Transverse colon (tissue), 4 donors: ENCODE measurements at regions not wholly inside any gene's neighbourhood (a gene's known extent, or its start where the extent isn't known, plus 50 kb on each side); places are given as distances from the start of the nearest gene placed in this dataset.

Experiments used
- DNase-seq: peaks from one replicate; pipeline ENCODE4 v3.0.0-alpha.2; 2019
- H3K27ac ChIP-seq, 4 donors: fragments of 200-600 bp; sonication (generic); 2 replicates each; pipeline ENCODE4 v1.5.1; 2016 to 2018; ENCODE audit warnings: inconsistent platforms in 4 of 4
- H3K27me3 ChIP-seq: fragments of 200-600 bp; sonication (generic); 2 replicates; pipeline ENCODE4 v1.5.1; 2017; ENCODE audit warnings: inconsistent platforms
- H3K36me3 ChIP-seq, 4 donors: fragments of 200-600 bp; sonication (generic); 2 replicates each; pipeline ENCODE4 v1.5.1; 2017 to 2019; ENCODE audit warnings: inconsistent platforms in 4 of 4
- H3K4me1 ChIP-seq, 4 donors: fragments of 200-600 bp; sonication (generic); 2 replicates each; pipeline ENCODE4 v1.5.1; 2017 to 2020; ENCODE audit warnings: inconsistent platforms in 4 of 4
- H3K4me3 ChIP-seq, 4 donors: fragments of 200-600 bp; sonication (generic); 1 replicate in 1 of 4; 2 replicates in 3 of 4; pipeline versions ENCODE4 v1.5.1 to v1.6.1; 2017 to 2019; ENCODE audit warnings: inconsistent platforms in 4 of 4
- H3K9me3 ChIP-seq, 2 donors: fragments of 200-600 bp; sonication (generic); 2 replicates each; pipeline ENCODE4 v1.5.1; 2017 to 2019; ENCODE audit warnings: inconsistent platforms in 2 of 2
- EP300 ChIP-seq: sonication (generic); formaldehyde crosslinking; IDR thresholded peaks from one replicate; pipeline ENCODE4 v1.6.1; 2017; ENCODE audit warnings: antibody characterized with exemption, low read depth
- POLR2A ChIP-seq: fragments of 450-650 bp; IDR thresholded peaks from one replicate; pipeline ENCODE4 v1.6.1; 2016; ENCODE audit warnings: antibody characterized with exemption, mild to moderate bottlenecking, moderate library complexity
- POLR2AphosphoS5 ChIP-seq, 3 donors: sonication (generic); formaldehyde crosslinking; IDR thresholded peaks; one replicate each; pipeline ENCODE4 v1.6.1; 2016; ENCODE audit warnings: antibody characterized with exemption in 3 of 3
- WGBS, 2 donors: methylation state at CpG; one replicate each; pipeline ENCODE4 v1.1.5; 2018; ENCODE audit warnings: low coverage in 1 of 2; 5-methylcytosine and 5-hydroxymethylcytosine counted together
- in situ Hi-C, 4 donors: fragments of 200-750 bp; cut with MboI; loops; one replicate each; pipeline versions ENCODE4 v1.15.0 to v1.15.1; 2017; ENCODE audit warnings: low sequenced_read_pairs in 3 of 4, low pct_ligation_motif_present in 1 of 4, low pct_unique_long_range_greater_than_20kb in 1 of 4
- intact Hi-C: fragments of 100-400 bp; cut with DNase I; formaldehyde crosslinking; loops from one replicate; pipeline ENCODE4 v1.15.1; 2023; ENCODE audit warnings: low total_unique reads
- TF ChIP-seq, protein P1 (sequence below), 5 experiments: fragments of 200-600 bp in 3 of 5; fragments of 450-650 bp in 2 of 5; sonication (generic) in 3 of 5; IDR thresholded peaks; 1 replicate in 2 of 5; 2 replicates in 3 of 5; pipeline ENCODE4 v1.5.1; 2016 to 2017; ENCODE audit warnings: antibody characterized with exemption in 5 of 5, inconsistent platforms in 3 of 5, mild to moderate bottlenecking in 2 of 5, moderate library complexity in 1 of 5

GRCh38 chr7:106196460-106197021 is 84.4 kb upstream of the SYPL1 start:
- WGBS, 2 donors, result 64 to 75% methylated on average over 2 of the region's 2 CpGs
- in situ Hi-C loops, result loop anchor here in 1 of 4 donors (25.0 kb wide), 1 partner anchor 541 kb away; no protein-coding TSS in a partner anchor
- TF ChIP-seq, protein P1, sequence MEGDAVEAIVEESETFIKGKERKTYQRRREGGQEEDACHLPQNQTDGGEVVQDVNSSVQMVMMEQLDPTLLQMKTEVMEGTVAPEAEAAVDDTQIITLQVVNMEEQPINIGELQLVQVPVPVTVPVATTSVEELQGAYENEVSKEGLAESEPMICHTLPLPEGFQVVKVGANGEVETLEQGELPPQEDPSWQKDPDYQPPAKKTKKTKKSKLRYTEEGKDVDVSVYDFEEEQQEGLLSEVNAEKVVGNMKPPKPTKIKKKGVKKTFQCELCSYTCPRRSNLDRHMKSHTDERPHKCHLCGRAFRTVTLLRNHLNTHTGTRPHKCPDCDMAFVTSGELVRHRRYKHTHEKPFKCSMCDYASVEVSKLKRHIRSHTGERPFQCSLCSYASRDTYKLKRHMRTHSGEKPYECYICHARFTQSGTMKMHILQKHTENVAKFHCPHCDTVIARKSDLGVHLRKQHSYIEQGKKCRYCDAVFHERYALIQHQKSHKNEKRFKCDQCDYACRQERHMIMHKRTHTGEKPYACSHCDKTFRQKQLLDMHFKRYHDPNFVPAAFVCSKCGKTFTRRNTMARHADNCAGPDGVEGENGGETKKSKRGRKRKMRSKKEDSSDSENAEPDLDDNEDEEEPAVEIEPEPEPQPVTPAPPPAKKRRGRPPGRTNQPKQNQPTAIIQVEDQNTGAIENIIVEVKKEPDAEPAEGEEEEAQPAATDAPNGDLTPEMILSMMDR (IDR thresholded peaks at IDR 0.05), result no peak
- no peak for TF ChIP-seq EP300
- no peak for TF ChIP-seq POLR2AphosphoS5 (IDR thresholded peaks at IDR 0.05)
- TF ChIP-seq POLR2A, result no peak

DNA sequence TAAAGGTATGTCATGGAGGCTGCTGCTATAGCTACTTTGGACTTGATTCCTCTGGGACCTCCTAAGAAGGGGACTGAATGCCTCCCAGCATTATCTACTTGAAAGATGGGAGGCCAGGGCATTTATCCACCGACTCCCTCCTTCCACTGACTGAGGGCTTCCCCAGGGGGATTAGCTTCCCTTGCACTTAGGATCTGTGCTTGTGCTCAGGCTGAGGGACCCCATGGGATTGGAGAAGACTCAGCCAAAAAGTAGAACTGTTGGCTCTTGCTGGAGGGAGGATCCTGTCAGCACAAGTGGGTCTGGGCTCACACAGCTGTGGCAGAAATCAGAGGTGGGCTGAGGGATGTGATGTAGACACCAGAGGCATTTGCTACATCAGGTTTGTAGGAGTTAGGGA is 81.5 kb upstream of the SYPL1 start:
- WGBS, 2 donors, result 94 to 100% methylated on average over 1 of the region's 1 CpG
- no peaks in the 10 kb centered on the region for H3K27me3 ChIP-seq
- TF ChIP-seq POLR2AphosphoS5 (IDR thresholded peaks at IDR 0.05) (no peak), EP300 (no peak), POLR2A (no peak)
- TF ChIP-seq, protein P1 (IDR thresholded peaks at IDR 0.05), result no peak
- no peak overlapping the region for H3K4me3 ChIP-seq
- H3K27ac ChIP-seq, result no peak overlapping the region
- intact Hi-C loops (no loop called here), in situ Hi-C loops (loop anchor here in 1 of 4 donors (25.0 kb wide), 1 partner anchor 544 kb away; no protein-coding TSS in a partner anchor)
- H3K9me3 ChIP-seq, result no peaks in the 10 kb centered on the region
- no peaks in the 10 kb centered on the region for H3K4me1 ChIP-seq
- no peaks in the 10 kb centered on the region for H3K36me3 ChIP-seq
- DNase-seq, result no peak

More at GRCh38 chr7:106196460-106197021, 84.4 kb upstream of the SYPL1 start:
- H3K27ac ChIP-seq, result no peak overlapping the region
- no peak for DNase-seq
- H3K27me3 ChIP-seq, result no peaks in the 10 kb centered on the region
- H3K4me1 ChIP-seq, result no peaks in the 10 kb centered on the region
- no peak overlapping the region for H3K4me3 ChIP-seq
- H3K9me3 ChIP-seq, result no peaks in the 10 kb centered on the region
- H3K36me3 ChIP-seq, result no peaks in the 10 kb centered on the region
- intact Hi-C loops, result no loop called here

DNA sequence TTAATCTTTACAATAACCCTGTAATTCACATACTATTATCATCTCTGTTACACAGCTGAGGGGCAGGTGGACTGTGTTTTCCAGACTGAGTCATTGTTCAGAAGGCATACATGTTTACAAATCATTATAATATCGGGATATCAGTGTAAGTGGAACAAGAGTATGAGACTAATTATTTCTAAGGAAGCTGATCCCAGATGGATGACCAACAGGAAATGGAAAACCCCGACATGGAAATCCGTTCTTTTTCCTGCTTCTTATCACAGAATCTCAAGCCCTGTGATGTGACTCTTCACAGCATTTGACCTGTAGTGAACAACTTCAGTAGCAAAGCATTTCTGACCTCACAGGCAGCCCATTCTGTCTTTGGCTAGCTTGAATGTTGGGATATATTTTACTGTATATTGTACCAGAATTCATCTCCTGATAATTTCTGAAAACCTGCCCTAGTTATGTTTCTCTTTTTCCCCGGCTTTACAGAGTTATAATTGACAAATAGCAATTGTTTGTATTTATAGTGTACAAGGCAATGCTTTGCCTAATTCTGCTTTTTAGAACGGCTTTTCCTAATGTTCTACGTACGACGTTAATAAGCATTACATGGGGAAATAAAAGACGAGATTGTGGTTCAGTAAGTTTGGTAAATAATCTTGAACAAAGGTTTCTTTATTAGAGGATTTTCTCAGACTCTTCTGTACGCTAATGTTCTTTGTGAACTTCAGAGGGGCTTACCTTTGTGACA is 78.6 kb upstream of the SYPL1 start:
- H3K27ac ChIP-seq, result no peak overlapping the region
- no peak for TF ChIP-seq EP300
- WGBS, 2 donors, result 75 to 85% methylated on average over 10 of the region's 10 CpGs
- DNase-seq, result no peak
- no peaks in the 10 kb centered on the region for H3K36me3 ChIP-seq
- H3K4me1 ChIP-seq, result no peaks in the 10 kb centered on the region
- intact Hi-C loops (no loop called here), in situ Hi-C loops (loop anchor here in 1 of 4 donors (25.0 kb wide), 1 partner anchor 547 kb away; no protein-coding TSS in a partner anchor)
- no peak overlapping the region for H3K4me3 ChIP-seq
- H3K9me3 ChIP-seq, result no peaks in the 10 kb centered on the region
- H3K27me3 ChIP-seq, result no peaks in the 10 kb centered on the region

- Histone ChIP-seq H3K27ac (no peak overlapping the region), H3K27me3 (no peaks in the 10 kb centered on the region), H3K9me3 (no peaks in the 10 kb centered on the region), H3K36me3 (no peaks in the 10 kb centered on the region), H3K4me1 (no peaks in the 10 kb centered on the region), H3K4me3 (no peak overlapping the region)
- in situ Hi-C loops, result loop anchor here in 1 of 4 donors (25.0 kb wide), 1 partner anchor 550 kb away; no protein-coding TSS in a partner anchor
- TF ChIP-seq POLR2A (no peak), POLR2AphosphoS5 (IDR thresholded peaks at IDR 0.05) (no peak), EP300 (no peak)
- TF ChIP-seq, protein P1 (IDR thresholded peaks at IDR 0.05), result no peak
- WGBS, 2 donors, result 83 to 90% methylated on average over 6 to 9 of the region's 9 CpGs
- DNase-seq, result no peak
- intact Hi-C loops, result no loop called here
Observed at GRCh38 chr7:106187613-106188350, 75.7 kb upstream of the SYPL1 start.
